ENCODE measurements at regions not wholly inside any gene's neighbourhood (a gene's known extent, or its start where the extent isn't known, plus 50 kb on each side); places are given as distances from the start of the nearest gene placed in this dataset.

GRCh38 chr3:66655671-66656070, 154.8 kb upstream of the LRIG1 start:
- BruUV-seq (replicated peaks), result no TSS peak
- CTCF ChIA-PET, result no interaction called here

More at GRCh38 chr3:66655671-66656070, 154.8 kb upstream of the LRIG1 start:
- intact Hi-C loops (cut with micrococcal nuclease), result no loop called here
- H3K9ac ChIP-seq (replicated peaks; ENCODE audit: extremely low read depth, insufficient read depth, low read length), result no peak overlapping the region
- no peak for FAIRE-seq
- dilution Hi-C loops (cut with MboI; ENCODE audit: extremely low pct_ligation_motif_present, low sequenced_read_pairs), result no loop called here
- no peaks in the 10 kb centered on the region for H4K20me1 ChIP-seq (replicated peaks; ENCODE audit: control insufficient read depth, extremely low read depth, insufficient read depth, low read length)
- POLR2A ChIA-PET, result no interaction called here
- H3K9me3 ChIP-seq (replicated peaks; ENCODE audit: control insufficient read depth, insufficient read depth, low read length), result no peaks in the 10 kb centered on the region
- no peak overlapping the region for H3K4me2 ChIP-seq (ENCODE audit: insufficient read depth, low read length)
- H2AFZ ChIP-seq (ENCODE audit: low read depth, low read length), result no peak overlapping the region
- no peaks in the 10 kb centered on the region for H3K36me3 ChIP-seq (ENCODE audit: control insufficient read depth in 2 of 2, extremely low read depth in 1 of 2, insufficient read depth in 2 of 2, low read length in 2 of 2)
- no peak for DNase-seq (ENCODE audit: low read depth, low spot score)
- H3K4me3 ChIP-seq (replicated peaks in 1 of 3; ENCODE audit: insufficient read depth in 1 of 3, low read depth in 1 of 3, low read length in 3 of 3), result no peak overlapping the region
- TF ChIP-seq GATA2 (IDR thresholded peaks at IDR 0.05; ENCODE audit: insufficient read depth, insufficient read length, low read depth, low read length) (no peak), FOS (IDR thresholded peaks at IDR 0.05; ENCODE audit: borderline replicate concordance, insufficient read depth, low read length) (no peak), EZH2 (IDR thresholded peaks at IDR 0.05; ENCODE audit: borderline replicate concordance, low read depth, low read length, severe bottlenecking) (no peak), POLR2A (IDR thresholded peaks at IDR 0.05; ENCODE audit: low read depth, low read length) (no peak), JUN (IDR thresholded peaks at IDR 0.05; ENCODE audit: borderline replicate concordance, insufficient read depth, insufficient read length, low read depth) (no peak), POLR2AphosphoS5 (IDR thresholded peaks at IDR 0.05; ENCODE audit: insufficient read depth, low read depth, low read length) (no peak), MAX (IDR thresholded peaks at IDR 0.05; ENCODE audit: insufficient read depth, insufficient read length) (no peak), MYC (IDR thresholded peaks at IDR 0.05; ENCODE audit: low read depth, low read length) (no peak), CTCF (IDR thresholded peaks at IDR 0.05; ENCODE audit: extremely low read depth in 1 of 2, insufficient read depth in 1 of 2, low read depth in 1 of 2, low read length in 2 of 2) (no peak)
- no peaks in the 10 kb centered on the region for H3K79me2 ChIP-seq (ENCODE audit: control insufficient read depth, insufficient read depth, low read length)
- no peak overlapping the region for H3K27ac ChIP-seq (ENCODE audit: insufficient read depth, low read depth, low read length)
- H3K9me1 ChIP-seq (replicated peaks; ENCODE audit: control insufficient read depth, extremely low read depth, insufficient read depth, low read length), result no peaks in the 10 kb centered on the region
- no peaks in the 10 kb centered on the region for H3K4me1 ChIP-seq (ENCODE audit: control insufficient read depth, extremely low read depth, insufficient read depth, low read length)
- peaks cover 8 to 13% of the 10 kb centered on the region in 2 experiments for H3K27me3 ChIP-seq (ENCODE audit: control insufficient read depth in 2 of 2, insufficient read depth in 2 of 2, low read length in 2 of 2)

Data from endothelial cell of umbilical vein (primary cell).